Tibial nerve (tissue), 4 donors: ENCODE measurements at regions not wholly inside any gene's neighbourhood (a gene's known extent, or its start where the extent isn't known, plus 50 kb on each side); places are given as distances from the start of the nearest gene placed in this dataset.

ENCODE experiments used
- EP300 ChIP-seq, 2 donors: sonication (generic); formaldehyde crosslinking; IDR thresholded peaks; one replicate each; pipeline ENCODE4 v1.6.1; 2017; ENCODE audit warnings: antibody characterized with exemption in 2 of 2, mild to moderate bottlenecking in 1 of 2
- TF ChIP-seq, protein P1 (sequence below), 5 experiments: fragments of 200-600 bp in 3 of 5; fragments of 450-650 bp in 2 of 5; sonication (generic) in 3 of 5; IDR thresholded peaks; one replicate each; pipeline ENCODE4 v1.5.1; 2016 to 2019; ENCODE audit warnings: antibody characterized with exemption in 5 of 5, mild to moderate bottlenecking in 3 of 5, moderate library complexity in 2 of 5

DNA sequence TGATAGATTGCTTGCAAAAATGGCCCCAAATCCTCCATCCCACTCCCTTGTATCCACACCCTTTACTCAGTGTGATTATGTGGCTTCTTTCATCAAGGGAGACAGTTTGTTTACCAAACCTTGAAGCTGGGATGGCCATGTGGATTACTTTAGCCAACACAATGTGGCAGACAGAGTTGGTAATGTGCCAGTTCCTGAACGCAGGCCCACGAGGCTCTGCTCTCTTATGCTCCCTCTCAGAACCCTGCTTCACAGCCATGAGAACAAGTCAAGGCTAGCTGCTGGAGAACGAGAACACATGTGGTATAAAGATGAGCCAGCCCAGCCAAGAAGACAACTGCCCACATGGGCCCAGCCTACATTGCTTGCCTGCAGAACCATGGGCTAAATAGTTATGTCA is 162.3 kb downstream of the NDUFA12 start:
- no peak for TF ChIP-seq EP300 (IDR thresholded peaks at IDR 0.05)
- TF ChIP-seq, protein P1, sequence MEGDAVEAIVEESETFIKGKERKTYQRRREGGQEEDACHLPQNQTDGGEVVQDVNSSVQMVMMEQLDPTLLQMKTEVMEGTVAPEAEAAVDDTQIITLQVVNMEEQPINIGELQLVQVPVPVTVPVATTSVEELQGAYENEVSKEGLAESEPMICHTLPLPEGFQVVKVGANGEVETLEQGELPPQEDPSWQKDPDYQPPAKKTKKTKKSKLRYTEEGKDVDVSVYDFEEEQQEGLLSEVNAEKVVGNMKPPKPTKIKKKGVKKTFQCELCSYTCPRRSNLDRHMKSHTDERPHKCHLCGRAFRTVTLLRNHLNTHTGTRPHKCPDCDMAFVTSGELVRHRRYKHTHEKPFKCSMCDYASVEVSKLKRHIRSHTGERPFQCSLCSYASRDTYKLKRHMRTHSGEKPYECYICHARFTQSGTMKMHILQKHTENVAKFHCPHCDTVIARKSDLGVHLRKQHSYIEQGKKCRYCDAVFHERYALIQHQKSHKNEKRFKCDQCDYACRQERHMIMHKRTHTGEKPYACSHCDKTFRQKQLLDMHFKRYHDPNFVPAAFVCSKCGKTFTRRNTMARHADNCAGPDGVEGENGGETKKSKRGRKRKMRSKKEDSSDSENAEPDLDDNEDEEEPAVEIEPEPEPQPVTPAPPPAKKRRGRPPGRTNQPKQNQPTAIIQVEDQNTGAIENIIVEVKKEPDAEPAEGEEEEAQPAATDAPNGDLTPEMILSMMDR (IDR thresholded peaks at IDR 0.05), result no peak
